PC-3 (cell line): ENCODE measurements at regions not wholly inside any gene's neighbourhood (a gene's known extent, or its start where the extent isn't known, plus 50 kb on each side); places are given as distances from the start of the nearest gene placed in this dataset.

Experiments
- ATAC-seq: fragments of 200-7000 bp; cut with Tn5 transposase; 2 replicates; pipeline ENCODE4 v1.9.1; 2020; ENCODE audit warnings: mild to moderate bottlenecking, moderate library complexity
- BruUV-seq: library from RNA; stranded (reverse); fragments of 400-500 nt; replicated peaks from 2 replicates; lab custom pipeline; 2021; lab: Mats Ljungman, UMichigan
- CTCF ChIA-PET: fragments of 300-600 bp; sonication (Branson Sonifier 250); formaldehyde crosslinking; loops from one replicate; lab custom pipeline; 2022; ENCODE audit warnings: antibody characterized with exemption; lab: Charles Lee
- POLR2A ChIA-PET: fragments of 300-600 bp; sonication (Branson Sonifier 250); formaldehyde crosslinking; loops from one replicate; lab custom pipeline; 2022; ENCODE audit warnings: antibody characterized with exemption; ENCODE audit not compliant: unreplicated experiment; lab: Charles Lee
- DNase-seq: peaks from one replicate; pipeline ENCODE4 v3.0.0-alpha.2; 2015
- H2AFZ ChIP-seq: fragments of 300-600 bp; sonication (generic); 2 replicates; pipeline ENCODE4 v1.6.0; 2016; ENCODE audit warnings: antibody characterized with exemption, low read length
- H3F3A ChIP-seq: fragments of 300-600 bp; sonication (generic); one replicate; pipeline ENCODE4 v1.6.0; 2017; ENCODE audit warnings: antibody characterized with exemption, low read length, control low read depth, mild to moderate bottlenecking; ENCODE audit not compliant: unreplicated experiment
- H3K27ac ChIP-seq: fragments of 300-600 bp; sonication (generic); 2 replicates; pipeline ENCODE4 v1.5.1; 2016; ENCODE audit warnings: mild to moderate bottlenecking, low read length
- H3K27me3 ChIP-seq: fragments of 300-600 bp; sonication (generic); 2 replicates; pipeline ENCODE4 v1.6.1; 2016; ENCODE audit warnings: low read length, mixed read lengths
- H3K36me3 ChIP-seq: fragments of 300-600 bp; sonication (generic); 2 replicates; pipeline ENCODE4 v1.6.1; 2016; ENCODE audit warnings: low read depth, mixed run types, low read length, mixed read lengths
- H3K4me1 ChIP-seq: fragments of 300-600 bp; sonication (generic); 2 replicates; pipeline ENCODE4 v1.5.1; 2016; ENCODE audit warnings: low read length; ENCODE audit not compliant: insufficient read depth
- H3K4me2 ChIP-seq: fragments of 300-600 bp; sonication (generic); 2 replicates; pipeline ENCODE4 v1.6.0; 2016; ENCODE audit warnings: low read length
- H3K4me3 ChIP-seq: fragments of 300-600 bp; sonication (generic); 2 replicates; pipeline ENCODE4 v1.5.1; 2016; ENCODE audit warnings: mild to moderate bottlenecking, low read length, mixed read lengths
- H3K79me2 ChIP-seq: fragments of 300-600 bp; sonication (generic); 2 replicates; pipeline ENCODE4 v1.6.1; 2017; ENCODE audit warnings: low read length, mixed read lengths
- H3K9ac ChIP-seq: fragments of 300-600 bp; sonication (generic); 2 replicates; pipeline ENCODE4 v1.6.0; 2016; ENCODE audit warnings: mild to moderate bottlenecking, low read length
- H3K9me2 ChIP-seq: fragments of 300-600 bp; sonication (generic); replicated peaks from 2 replicates; pipeline ENCODE4 v1.6.1; 2016; ENCODE audit warnings: mixed run types, low read length, mixed read lengths
- H3K9me3 ChIP-seq: fragments of 300-600 bp; sonication (generic); 2 replicates; pipeline ENCODE4 v1.6.1; 2016; ENCODE audit warnings: low read length, mixed read lengths
- H4K20me1 ChIP-seq: fragments of 300-600 bp; sonication (generic); 2 replicates; pipeline ENCODE4 v1.6.1; 2016; ENCODE audit warnings: low read length, mixed read lengths
- CTCF ChIP-seq: fragments of 300-600 bp; sonication (generic); conservative IDR thresholded peaks from 2 replicates; pipeline ENCODE4 v1.5.1; 2017; ENCODE audit warnings: antibody characterized with exemption, low read depth, mild to moderate bottlenecking, low read length
- EZH2 ChIP-seq: fragments of 300-600 bp; sonication (generic); IDR thresholded peaks from one replicate; pipeline ENCODE4 v1.6.1; 2017; ENCODE audit warnings: antibody characterized with exemption, mild to moderate bottlenecking, low read length; ENCODE audit not compliant: unreplicated experiment
- EZH2phosphoT487 ChIP-seq: fragments of 300-600 bp; sonication (generic); IDR thresholded peaks from 2 replicates; pipeline ENCODE4 v1.6.1; 2018; ENCODE audit warnings: mild to moderate bottlenecking, antibody characterized with exemption, low read length, borderline replicate concordance
- intact Hi-C: fragments of 100-400 bp; cut with micrococcal nuclease; formaldehyde crosslinking; loops from 2 replicates; pipeline ENCODE4 v1.9.0; 2023

- Histone ChIP-seq H3K4me3 (no peak overlapping the region), H4K20me1 (no peaks in the 10 kb centered on the region), H3K9me3 (no peaks in the 10 kb centered on the region), H3K79me2 (no peaks in the 10 kb centered on the region), H3K27ac (no peak overlapping the region), H3K9ac (no peak overlapping the region), H3K9me2 (no peaks in the 10 kb centered on the region), H3K4me1 (no peaks in the 10 kb centered on the region), H3K27me3 (peaks cover 54% of the 10 kb centered on the region), H3F3A (no peaks in the 10 kb centered on the region), H3K4me2 (no peak overlapping the region), H3K36me3 (no peaks in the 10 kb centered on the region), H2AFZ (no peak overlapping the region)
- no peak for DNase-seq
- no peak for TF ChIP-seq CTCF
- no peak for TF ChIP-seq EZH2phosphoT487
- TF ChIP-seq EZH2 = no peak
- ChIA-PET POLR2A (no interaction called here), CTCF (no interaction called here)
- BruUV-seq = no TSS peak
- intact Hi-C loops = no loop called here
- no peak for ATAC-seq
These were observed 189.0 kb upstream of the CCND2 start for GRCh38 chr12:4084573-4084972.

GRCh38 chr12:4082809-4083403 is 190.7 kb upstream of the CCND2 start:
- Histone ChIP-seq H3K9me3 (no peaks in the 10 kb centered on the region), H2AFZ (no peak overlapping the region), H3K36me3 (no peaks in the 10 kb centered on the region), H3K27ac (no peak overlapping the region), H3K4me2 (no peak overlapping the region), H3K27me3 (peaks cover 42% of the 10 kb centered on the region), H3K4me3 (no peak overlapping the region), H3K79me2 (no peaks in the 10 kb centered on the region), H3F3A (no peaks in the 10 kb centered on the region), H4K20me1 (no peaks in the 10 kb centered on the region), H3K9me2 (no peaks in the 10 kb centered on the region), H3K9ac (no peak overlapping the region), H3K4me1 (no peaks in the 10 kb centered on the region)
- ChIA-PET CTCF (no interaction called here), POLR2A (no interaction called here)
- intact Hi-C loops = no loop called here
- TF ChIP-seq EZH2phosphoT487 = no peak
- TF ChIP-seq EZH2 = no peak
- TF ChIP-seq CTCF = no peak
- no peak for DNase-seq
- no peak for ATAC-seq
- no TSS peak for BruUV-seq

- Histone ChIP-seq H3K9me3 (no peaks in the 10 kb centered on the region), H3F3A (no peaks in the 10 kb centered on the region), H3K27ac (no peak overlapping the region), H3K9me2 (no peaks in the 10 kb centered on the region), H3K4me2 (no peak overlapping the region), H3K9ac (no peak overlapping the region), H3K79me2 (no peaks in the 10 kb centered on the region), H3K36me3 (no peaks in the 10 kb centered on the region), H3K4me3 (no peak overlapping the region), H4K20me1 (no peaks in the 10 kb centered on the region), H2AFZ (no peak overlapping the region), H3K4me1 (no peaks in the 10 kb centered on the region), H3K27me3 (peaks cover 19% of the 10 kb centered on the region)
- DNase-seq = no peak
- no peak for ATAC-seq
- intact Hi-C loops = no loop called here
- no TSS peak for BruUV-seq
- ChIA-PET POLR2A (no interaction called here), CTCF (no interaction called here)
- no peak for TF ChIP-seq EZH2
- no peak for TF ChIP-seq CTCF
- TF ChIP-seq EZH2phosphoT487 = no peak
These were observed 193.3 kb upstream of the CCND2 start for GRCh38 chr12:4080213-4080612.
